ENCODE measurements at regions not wholly inside any gene's neighbourhood (a gene's known extent, or its start where the extent isn't known, plus 50 kb on each side); places are given as distances from the start of the nearest gene placed in this dataset.

DNA sequence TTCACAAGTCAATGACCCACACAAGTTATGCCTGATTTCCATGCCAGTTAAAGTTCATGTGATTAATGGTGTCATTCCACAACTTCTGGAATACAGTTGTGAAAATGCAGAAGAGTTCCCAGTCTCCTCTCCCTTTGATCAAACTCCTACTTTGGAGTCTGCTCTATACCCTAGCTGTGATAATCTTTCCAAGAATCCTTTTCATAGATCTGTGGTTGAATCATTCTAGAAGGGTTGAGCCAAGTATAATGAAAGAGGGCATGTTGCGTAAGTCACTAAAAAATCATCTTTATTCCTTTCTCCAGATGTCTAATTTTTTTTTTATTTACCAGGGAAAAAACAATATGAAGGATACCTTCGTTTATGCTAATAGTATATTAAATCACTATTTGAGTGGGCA lies 89.7 kb upstream of the CARD18 start:
- Mint-ChIP-seq H3K9me3 (no peaks in the 10 kb centered on the region), H3K27ac (no peak overlapping the region), H3K36me3 (ENCODE audit: low read depth) (no peaks in the 10 kb centered on the region), H3K4me1 (peaks cover 22% of the 10 kb centered on the region), H3K4me3 (no peak overlapping the region), H3K27me3 (ENCODE audit: low read depth) (no peaks in the 10 kb centered on the region)
- TF ChIP-seq CTCF (IDR thresholded peaks at IDR 0.05; ENCODE audit: unreplicated experiment in 3 of 3) = no peak

DNA sequence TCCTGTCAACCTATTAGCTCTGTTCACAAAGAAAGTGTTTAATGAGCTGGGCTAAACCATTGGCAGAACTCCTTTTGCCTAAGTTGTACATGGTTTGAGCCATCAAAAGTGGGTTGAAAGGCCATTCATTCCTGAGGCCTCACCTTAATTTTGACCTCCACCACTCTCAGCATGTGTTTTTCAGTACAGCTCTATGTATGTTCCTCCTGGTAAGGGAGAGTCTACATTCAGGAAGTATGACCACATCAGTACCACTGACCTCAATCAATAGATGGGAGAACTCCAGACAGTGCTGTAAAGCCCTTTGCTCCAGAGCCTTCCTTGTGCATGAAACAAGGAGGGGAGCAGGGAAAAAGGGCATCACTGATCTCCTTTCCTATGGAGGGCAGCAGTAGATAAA lies 87.8 kb upstream of the CARD18 start:
- Mint-ChIP-seq H3K4me1 (peaks cover 22% of the 10 kb centered on the region), H3K27me3 (ENCODE audit: low read depth) (no peaks in the 10 kb centered on the region), H3K9me3 (no peaks in the 10 kb centered on the region), H3K36me3 (ENCODE audit: low read depth) (no peaks in the 10 kb centered on the region), H3K4me3 (no peak overlapping the region), H3K27ac (no peak overlapping the region)
- TF ChIP-seq CTCF (IDR thresholded peaks at IDR 0.05; ENCODE audit: unreplicated experiment in 3 of 3) = no peak

DNA sequence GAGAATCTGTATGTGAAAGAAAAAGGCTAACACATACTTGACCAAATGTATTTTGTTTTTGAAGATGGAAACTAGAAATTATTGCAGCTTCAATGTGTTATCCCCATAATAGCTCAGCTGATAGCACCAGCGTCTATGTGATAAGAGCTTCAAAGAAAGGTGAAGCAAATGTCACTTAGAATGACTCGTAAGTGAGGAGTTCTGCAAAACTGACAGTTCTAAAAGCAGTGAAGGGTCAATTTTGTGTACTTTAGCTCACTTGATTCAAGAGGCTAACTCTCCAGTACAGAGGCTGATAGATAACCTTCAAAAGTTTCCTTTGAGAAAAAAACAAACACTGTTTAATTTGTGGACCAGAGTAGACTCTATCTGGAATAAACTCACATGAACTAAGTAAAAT lies 87.2 kb upstream of the CARD18 start:
- no peak overlapping the region for H3K27ac Mint-ChIP-seq

GRCh38 chr11:105226091-105226490 lies 86.5 kb upstream of the CARD18 start:
- peaks cover 22% of the 10 kb centered on the region for H3K4me1 Mint-ChIP-seq
- H3K27me3 Mint-ChIP-seq (ENCODE audit: low read depth) = no peaks in the 10 kb centered on the region
- no peak for TF ChIP-seq CTCF (IDR thresholded peaks at IDR 0.05; ENCODE audit: unreplicated experiment in 3 of 3)
- no peaks in the 10 kb centered on the region for H3K9me3 Mint-ChIP-seq
- H3K4me3 Mint-ChIP-seq = no peak overlapping the region
- no peaks in the 10 kb centered on the region for H3K36me3 Mint-ChIP-seq (ENCODE audit: low read depth)
- peak overlapping the region in 2 of 3 experiments; percentile 25 to 41 for H3K27ac Mint-ChIP-seq

More for the DNA sequence above, 87.2 kb upstream of the CARD18 start:
- H3K9me3 Mint-ChIP-seq = no peaks in the 10 kb centered on the region
- no peaks in the 10 kb centered on the region for H3K27me3 Mint-ChIP-seq (ENCODE audit: low read depth)
- no peak for TF ChIP-seq CTCF (IDR thresholded peaks at IDR 0.05; ENCODE audit: unreplicated experiment in 3 of 3)
- peaks cover 22% of the 10 kb centered on the region for H3K4me1 Mint-ChIP-seq
- no peak overlapping the region for H3K4me3 Mint-ChIP-seq
- no peaks in the 10 kb centered on the region for H3K36me3 Mint-ChIP-seq (ENCODE audit: low read depth)

DNA sequence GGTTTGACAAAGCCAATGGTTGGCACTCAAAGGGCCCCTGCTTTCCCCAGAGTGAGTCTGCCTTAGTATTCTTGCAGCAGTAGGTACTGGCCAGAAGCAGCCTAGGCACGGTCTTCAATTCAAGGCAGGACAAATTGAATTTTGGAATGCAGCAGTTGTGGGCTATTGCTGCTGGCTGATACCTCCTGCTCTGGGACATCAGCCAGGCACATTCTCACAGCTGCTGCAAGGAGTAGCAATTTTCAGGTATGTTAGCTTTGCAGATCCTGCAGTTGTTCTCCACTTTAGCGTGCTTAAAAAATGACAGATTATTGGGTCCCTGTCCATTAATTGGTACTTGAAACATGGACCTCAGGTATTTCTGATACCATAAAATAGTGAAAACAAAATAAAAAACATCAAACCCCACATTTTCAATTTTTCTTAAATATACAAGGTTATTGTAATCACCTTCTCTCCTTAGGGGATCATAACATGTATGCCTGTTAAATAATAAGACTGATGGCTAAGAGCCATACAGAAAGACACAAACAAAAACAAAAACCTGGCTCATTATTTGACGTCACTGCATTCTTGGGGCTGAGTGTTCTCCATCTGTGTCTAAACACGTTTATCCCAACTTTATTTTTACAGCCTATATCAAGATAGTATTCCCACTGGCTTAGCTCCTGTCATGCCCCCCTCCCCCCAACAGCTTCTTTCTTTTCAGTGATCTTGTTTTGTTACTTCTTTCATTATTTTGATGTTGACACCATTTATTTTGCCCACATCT lies 85.1 kb upstream of the CARD18 start:
- H3K4me3 Mint-ChIP-seq = no peak overlapping the region
- no peaks in the 10 kb centered on the region for H3K9me3 Mint-ChIP-seq
- peaks cover 14% of the 10 kb centered on the region for H3K4me1 Mint-ChIP-seq
- TF ChIP-seq CTCF (IDR thresholded peaks at IDR 0.05; ENCODE audit: unreplicated experiment in 3 of 3) = no peak
- H3K27me3 Mint-ChIP-seq (ENCODE audit: low read depth) = no peaks in the 10 kb centered on the region
- no peak overlapping the region for H3K27ac Mint-ChIP-seq
- no peaks in the 10 kb centered on the region for H3K36me3 Mint-ChIP-seq (ENCODE audit: low read depth)

DNA sequence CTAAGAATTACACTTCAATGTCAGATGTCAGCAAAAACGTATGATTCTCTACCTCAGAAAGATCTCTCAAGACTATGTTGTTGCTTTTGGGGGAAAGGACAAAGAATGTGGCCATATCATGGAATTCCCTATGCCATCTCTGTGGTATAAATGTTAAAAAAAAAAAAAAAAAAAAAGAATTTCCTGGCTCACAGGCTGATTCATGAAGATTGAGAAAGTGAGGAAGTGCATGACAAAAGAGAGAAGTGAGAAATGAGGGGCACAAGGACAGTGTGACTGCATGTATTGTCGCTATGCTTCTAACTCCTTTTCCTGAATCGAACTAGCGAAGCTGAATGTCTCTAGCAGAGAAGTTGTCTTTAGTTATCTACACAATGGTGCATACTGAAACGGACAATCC lies 80.6 kb upstream of the CARD18 start:
- H3K27ac Mint-ChIP-seq = no peak overlapping the region
- no peak overlapping the region for H3K4me3 Mint-ChIP-seq
- TF ChIP-seq CTCF (IDR thresholded peaks at IDR 0.05; ENCODE audit: unreplicated experiment in 3 of 3) = no peak

More for the DNA sequence above, 80.6 kb upstream of the CARD18 start:
- Mint-ChIP-seq H3K36me3 (ENCODE audit: low read depth) (no peaks in the 10 kb centered on the region), H3K4me1 (peaks cover 6% of the 10 kb centered on the region), H3K27me3 (ENCODE audit: low read depth) (no peaks in the 10 kb centered on the region), H3K9me3 (no peaks in the 10 kb centered on the region)

All from nephron (organoid).